HG03103 (cell line): ENCODE measurements at regions not wholly inside any gene's neighbourhood (a gene's known extent, or its start where the extent isn't known, plus 50 kb on each side); places are given as distances from the start of the nearest gene placed in this dataset.

Source experiments
- ATAC-seq: cut with Tn5 transposase; IDR thresholded peaks from one replicate; pipeline ENCODE4 v1.9.1; 2021; ENCODE audit warnings: low read depth; ENCODE audit not compliant: unreplicated experiment

- ATAC-seq: no peak
Observed at GRCh38 chr11:92317222-92317621, 92.6 kb downstream of the FAT3 start.

DNA sequence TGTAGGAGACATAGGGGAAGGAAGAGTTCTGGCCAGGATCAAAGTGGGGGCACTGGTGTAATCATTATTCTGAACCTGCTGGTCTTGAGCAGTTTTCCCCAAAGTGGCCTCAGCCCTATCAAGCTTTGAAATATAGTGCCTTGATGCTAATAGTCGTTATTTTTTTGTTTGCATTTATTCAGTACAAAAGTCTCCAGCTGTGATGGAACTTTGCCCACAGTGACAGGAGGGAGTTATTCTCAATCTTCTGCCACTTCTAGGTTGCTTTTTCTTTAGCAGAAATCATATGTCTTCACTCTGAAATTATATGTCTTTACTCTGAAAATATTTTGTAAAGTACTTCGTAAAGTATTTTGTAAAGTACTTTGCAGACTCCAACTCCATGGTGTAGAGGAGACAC, 93.1 kb downstream of the FAT3 start:
- ATAC-seq: no peak

DNA sequence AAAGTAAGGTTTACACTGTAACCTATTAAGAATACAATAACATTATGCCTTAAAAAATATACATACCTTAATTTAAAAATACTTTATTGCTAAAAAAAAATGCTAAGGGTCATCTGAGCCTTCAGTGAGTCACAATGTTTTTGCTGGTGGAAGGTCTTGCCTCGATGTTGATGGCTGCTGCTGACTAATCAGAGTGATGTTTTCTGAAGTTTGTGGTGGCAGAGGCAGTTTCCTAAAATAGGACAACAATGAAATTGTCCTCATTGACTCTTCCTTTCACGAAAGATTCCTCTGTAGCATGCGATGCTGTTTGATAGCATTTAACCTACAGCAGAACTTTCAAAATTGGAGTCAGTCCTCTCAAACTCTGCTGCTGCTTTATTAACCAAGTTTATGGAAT, 97.6 kb downstream of the FAT3 start:
- ATAC-seq: no peak

GRCh38 chr11:92324890-92325289, 100.3 kb downstream of the FAT3 start:
- ATAC-seq: no peak

- no peak for ATAC-seq
Observed at GRCh38 chr11:92325416-92325815, 100.8 kb downstream of the FAT3 start.

DNA sequence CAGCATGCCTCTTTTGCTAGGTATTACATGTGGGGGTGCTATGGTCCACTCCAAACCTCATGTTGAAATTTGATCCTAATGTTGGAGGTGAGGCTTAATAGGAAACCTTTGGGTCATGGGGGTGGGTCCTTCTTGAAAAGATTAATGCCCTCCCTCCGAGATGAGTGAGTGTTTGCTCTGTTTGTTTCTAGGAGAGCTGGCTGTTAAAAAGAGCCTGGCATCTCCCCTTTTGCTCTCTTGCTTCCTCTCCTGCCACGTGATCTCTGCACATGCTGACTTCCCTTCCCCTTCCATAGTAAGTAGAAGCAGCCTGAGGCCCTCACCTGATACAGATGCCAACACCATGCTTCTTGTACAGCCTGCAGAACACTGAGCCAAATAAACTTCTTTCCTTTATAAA, 104.5 kb downstream of the FAT3 start:
- no peak for ATAC-seq

DNA sequence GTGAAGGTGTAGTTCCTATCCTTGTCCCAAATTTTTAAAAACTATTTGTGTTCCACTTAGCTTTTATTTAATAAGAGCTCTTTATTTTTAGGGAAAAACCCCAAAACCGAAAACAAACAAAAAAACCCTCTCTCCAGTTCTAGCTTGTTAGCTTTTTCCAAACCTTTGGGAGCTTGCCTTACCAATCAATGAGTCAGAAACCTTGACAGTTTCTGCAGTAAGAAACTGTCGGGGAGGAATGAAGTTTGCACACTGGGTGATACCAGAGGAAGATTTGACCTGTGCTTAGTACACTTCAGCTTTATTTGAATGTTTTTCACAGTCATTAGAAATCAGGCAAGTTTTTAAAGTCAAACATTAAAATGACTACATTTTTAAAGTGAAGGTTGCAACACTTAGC, 105.0 kb downstream of the FAT3 start:
- ATAC-seq: no peak

- no peak for ATAC-seq
Observed at GRCh38 chr11:92330114-92330513, 105.5 kb downstream of the FAT3 start.

GRCh38 chr11:92332986-92333385, 108.4 kb downstream of the FAT3 start:
- no peak for ATAC-seq

DNA sequence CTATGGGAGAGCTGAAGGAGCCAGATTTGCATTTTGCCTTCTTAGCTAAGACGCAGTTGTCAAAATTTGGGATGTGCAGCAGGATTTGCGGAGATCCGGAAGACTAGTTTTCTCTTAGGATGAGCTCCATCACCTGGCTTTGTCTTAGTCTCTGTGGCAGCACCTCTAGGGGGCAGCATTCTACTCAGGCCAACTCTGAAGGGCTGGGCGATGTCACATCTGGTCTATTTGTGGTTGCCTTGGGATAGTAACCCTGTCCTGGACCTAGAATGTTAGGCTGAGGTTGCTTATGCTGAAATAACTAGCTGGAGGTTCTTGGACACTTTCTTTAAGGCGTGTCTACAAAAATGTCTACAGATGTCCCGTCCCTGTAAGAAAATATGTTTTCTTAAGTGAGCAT, 116.2 kb downstream of the FAT3 start:
- no peak for ATAC-seq

- ATAC-seq: no peak
Observed at GRCh38 chr11:92342034-92342720, 117.6 kb downstream of the FAT3 start.

- no peak for ATAC-seq
Observed at GRCh38 chr11:92342886-92343285, 118.3 kb downstream of the FAT3 start.

DNA sequence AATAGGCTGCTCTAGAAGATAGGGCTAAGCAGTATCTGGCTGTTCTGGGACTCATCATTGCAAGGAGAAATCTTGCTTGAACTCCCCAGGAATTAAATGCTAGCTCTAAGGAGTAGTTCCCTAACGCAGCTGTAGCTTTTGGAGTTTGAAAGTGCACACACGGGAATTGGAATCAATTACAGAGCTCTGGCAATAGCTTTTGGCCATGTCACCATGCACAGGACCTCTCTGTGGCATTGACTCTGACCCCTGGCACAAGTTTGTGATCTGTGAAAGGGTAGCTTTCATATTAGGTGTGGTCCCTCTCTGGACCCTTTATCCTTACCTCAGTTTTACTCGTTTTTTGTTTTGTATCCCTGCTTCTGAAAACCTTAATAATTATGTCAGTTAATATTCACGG, 121.6 kb downstream of the FAT3 start:
- ATAC-seq: no peak

- ATAC-seq: no peak
Observed at GRCh38 chr11:92347454-92347853, 122.8 kb downstream of the FAT3 start.

- no peak for ATAC-seq
Observed at GRCh38 chr11:92349486-92350156, 125.0 kb downstream of the FAT3 start.

- no peak for ATAC-seq
Observed at GRCh38 chr11:92357344-92357743, 132.7 kb downstream of the FAT3 start.

- ATAC-seq: no peak
Observed at GRCh38 chr11:92357841-92358240, 133.2 kb downstream of the FAT3 start.

- no peak for ATAC-seq
Observed at GRCh38 chr11:92361551-92361950, 136.9 kb downstream of the FAT3 start.

GRCh38 chr11:92362989-92363388, 138.4 kb downstream of the FAT3 start:
- ATAC-seq: no peak

- ATAC-seq: no peak
Observed at GRCh38 chr11:92364177-92364576, 139.6 kb downstream of the FAT3 start.

DNA sequence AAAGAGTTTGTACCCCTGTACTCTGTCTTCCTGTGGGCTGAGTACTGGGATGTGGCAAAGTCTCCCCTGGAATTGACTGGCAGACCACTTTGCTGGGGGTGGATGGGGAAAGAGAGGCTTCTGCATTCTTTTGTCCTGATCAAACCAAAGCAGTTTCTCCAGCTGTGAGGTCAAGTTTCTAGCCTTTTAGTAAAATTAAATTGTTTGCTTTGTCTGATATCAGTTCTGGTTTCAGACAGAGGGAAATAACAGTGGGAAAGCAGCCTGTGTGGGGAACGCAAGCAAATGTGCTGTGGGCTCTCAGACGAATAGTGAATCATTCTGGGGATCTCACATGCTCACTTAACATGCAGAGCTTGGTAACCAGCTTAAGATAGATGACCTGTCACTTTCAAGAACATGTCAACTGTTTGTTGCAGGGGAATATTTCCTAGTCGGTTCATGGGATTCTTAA, 151.6 kb downstream of the FAT3 start:
- no peak for ATAC-seq

- ATAC-seq: no peak
Observed at GRCh38 chr11:92376680-92377079, 152.1 kb downstream of the FAT3 start.
